ENCODE measurements at regions not wholly inside any gene's neighbourhood (a gene's known extent, or its start where the extent isn't known, plus 50 kb on each side); places are given as distances from the start of the nearest gene placed in this dataset.

DNA sequence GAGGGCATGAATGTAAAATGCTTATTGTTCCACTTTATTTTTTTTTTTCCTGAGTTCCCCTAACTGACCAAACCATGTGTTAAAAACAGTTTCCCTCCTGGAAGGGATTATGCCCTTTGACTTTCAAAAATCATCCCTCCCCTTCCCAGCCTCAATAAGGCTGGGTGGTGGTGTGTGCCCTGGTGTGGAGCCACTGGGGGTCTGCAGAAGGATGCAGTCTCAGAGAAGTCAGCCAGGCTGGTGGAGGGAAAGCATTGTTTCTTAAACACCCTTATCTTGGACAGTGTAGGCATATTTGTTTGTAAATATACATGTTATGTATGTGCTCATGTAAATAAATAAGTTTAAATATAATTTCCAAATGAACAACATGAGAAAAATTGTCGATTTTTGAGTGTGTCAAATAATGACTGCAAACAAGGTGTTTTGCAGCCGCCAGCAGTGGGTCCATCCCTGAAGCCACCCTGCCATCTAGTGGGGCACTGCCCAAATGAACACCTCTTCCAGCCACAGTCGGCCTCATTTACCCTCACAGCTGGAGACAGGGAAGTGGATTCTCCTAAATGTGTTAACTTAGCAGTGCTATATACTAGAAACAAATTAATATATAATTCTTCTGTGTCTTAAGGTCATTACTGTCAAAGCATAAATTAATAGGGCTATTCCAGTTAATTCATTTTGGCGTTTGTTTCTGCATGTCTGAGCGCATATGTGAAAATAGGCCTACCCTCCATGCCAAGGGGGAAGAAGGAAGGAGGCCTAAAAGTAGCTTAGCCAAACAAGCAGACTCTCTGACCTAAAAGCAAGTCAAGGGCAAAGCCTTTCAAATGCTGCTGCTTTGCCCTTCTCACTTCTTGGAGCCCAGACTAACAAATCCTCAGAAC is 209.6 kb upstream of the PIK3C3 start:
- no peak for TF ChIP-seq POLR2A (IDR thresholded peaks at IDR 0.05)
- TF ChIP-seq, protein P1, sequence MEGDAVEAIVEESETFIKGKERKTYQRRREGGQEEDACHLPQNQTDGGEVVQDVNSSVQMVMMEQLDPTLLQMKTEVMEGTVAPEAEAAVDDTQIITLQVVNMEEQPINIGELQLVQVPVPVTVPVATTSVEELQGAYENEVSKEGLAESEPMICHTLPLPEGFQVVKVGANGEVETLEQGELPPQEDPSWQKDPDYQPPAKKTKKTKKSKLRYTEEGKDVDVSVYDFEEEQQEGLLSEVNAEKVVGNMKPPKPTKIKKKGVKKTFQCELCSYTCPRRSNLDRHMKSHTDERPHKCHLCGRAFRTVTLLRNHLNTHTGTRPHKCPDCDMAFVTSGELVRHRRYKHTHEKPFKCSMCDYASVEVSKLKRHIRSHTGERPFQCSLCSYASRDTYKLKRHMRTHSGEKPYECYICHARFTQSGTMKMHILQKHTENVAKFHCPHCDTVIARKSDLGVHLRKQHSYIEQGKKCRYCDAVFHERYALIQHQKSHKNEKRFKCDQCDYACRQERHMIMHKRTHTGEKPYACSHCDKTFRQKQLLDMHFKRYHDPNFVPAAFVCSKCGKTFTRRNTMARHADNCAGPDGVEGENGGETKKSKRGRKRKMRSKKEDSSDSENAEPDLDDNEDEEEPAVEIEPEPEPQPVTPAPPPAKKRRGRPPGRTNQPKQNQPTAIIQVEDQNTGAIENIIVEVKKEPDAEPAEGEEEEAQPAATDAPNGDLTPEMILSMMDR (IDR thresholded peaks at IDR 0.05) = peak in 2 of 3 experiments; percentile 19 to 39

Data from testis (tissue), 2 donors.